PC-9 (cell line): ENCODE measurements at regions not wholly inside any gene's neighbourhood (a gene's known extent, or its start where the extent isn't known, plus 50 kb on each side); places are given as distances from the start of the nearest gene placed in this dataset.

Experiments
- BruUV-seq: library from RNA; stranded (reverse); fragments of 400-500 nt; replicated peaks from 2 replicates; lab custom pipeline; 2021; lab: Mats Ljungman, UMichigan
- CTCF ChIA-PET: fragments of 300-600 bp; sonication (Branson Sonifier 250); formaldehyde crosslinking; loops from one replicate; lab custom pipeline; 2022; ENCODE audit warnings: antibody characterized with exemption; lab: Charles Lee
- POLR2A ChIA-PET: fragments of 300-600 bp; sonication (Branson Sonifier 250); formaldehyde crosslinking; loops from one replicate; lab custom pipeline; 2022; ENCODE audit warnings: antibody characterized with exemption; ENCODE audit not compliant: unreplicated experiment; lab: Charles Lee
- DNase-seq, 2 experiments: peaks; one replicate each; pipeline versions ENCODE4 v3.0.0 to v3.0.0-alpha.2; 2015 to 2022; ENCODE audit warnings: mixed read lengths in 1 of 2
- H2AFZ ChIP-seq: fragments of 200-600 bp; sonication (generic); 2 replicates; pipeline ENCODE4 v1.8.1; 2017; ENCODE audit warnings: antibody characterized with exemption
- H3F3A ChIP-seq: fragments of 200-600 bp; sonication (generic); 2 replicates; pipeline ENCODE4 v1.8.1; 2017; ENCODE audit warnings: antibody characterized with exemption, mild to moderate bottlenecking, low read depth; ENCODE audit not compliant: insufficient read depth
- H3K27ac ChIP-seq: fragments of 200-600 bp; sonication (generic); 2 replicates; pipeline ENCODE4 v1.6.1; 2016; ENCODE audit warnings: mixed run types
- H3K27me3 ChIP-seq: fragments of 200-600 bp; sonication (generic); 2 replicates; pipeline ENCODE4 v1.6.1; 2016; ENCODE audit warnings: low read depth, mixed run types; ENCODE audit not compliant: insufficient read depth
- H3K36me3 ChIP-seq: fragments of 200-600 bp; sonication (generic); 2 replicates; pipeline ENCODE4 v1.6.1; 2016; ENCODE audit warnings: low read depth, mixed run types
- H3K4me1 ChIP-seq: fragments of 200-600 bp; sonication (generic); replicated peaks from 2 replicates; pipeline ENCODE4 v1.6.1; 2016; ENCODE audit warnings: mixed run types; ENCODE audit not compliant: insufficient read depth
- H3K4me2 ChIP-seq: fragments of 200-600 bp; sonication (generic); 2 replicates; pipeline ENCODE4 v1.6.1; 2017; ENCODE audit warnings: mixed run types
- H3K4me3 ChIP-seq: fragments of 200-600 bp; sonication (generic); 2 replicates; pipeline ENCODE4 v1.6.1; 2016; ENCODE audit warnings: mixed run types
- H3K79me2 ChIP-seq: fragments of 200-600 bp; sonication (generic); 2 replicates; pipeline ENCODE4 v1.6.1; 2017; ENCODE audit warnings: low read depth, mixed run types
- H3K9me2 ChIP-seq: fragments of 200-600 bp; sonication (generic); 2 replicates; pipeline ENCODE4 v1.8.1; 2017; ENCODE audit warnings: mild to moderate bottlenecking; ENCODE audit not compliant: insufficient read depth
- H3K9me3 ChIP-seq: fragments of 200-600 bp; sonication (generic); 2 replicates; pipeline ENCODE4 v1.8.1; 2016; ENCODE audit warnings: low read depth; ENCODE audit not compliant: insufficient read depth
- H4K20me1 ChIP-seq: fragments of 200-600 bp; sonication (generic); 2 replicates; pipeline ENCODE4 v1.8.1; 2017; ENCODE audit not compliant: insufficient read depth
- EZH2 ChIP-seq: fragments of 200-600 bp; sonication (generic); IDR thresholded peaks from 2 replicates; pipeline ENCODE4 v1.8.0; 2017; ENCODE audit warnings: antibody characterized with exemption, low read depth
- intact Hi-C: fragments of 100-400 bp; cut with micrococcal nuclease; formaldehyde crosslinking; loops from one replicate; pipeline ENCODE4 v1.10.0; 2022; ENCODE audit not compliant: unreplicated experiment
- TF ChIP-seq, protein P1 (sequence below): fragments of 200-600 bp; sonication (generic); conservative IDR thresholded peaks from 2 replicates; pipeline ENCODE4 v1.6.1; 2017; ENCODE audit warnings: mixed run types, antibody characterized with exemption, mild to moderate bottlenecking, moderate library complexity

DNA sequence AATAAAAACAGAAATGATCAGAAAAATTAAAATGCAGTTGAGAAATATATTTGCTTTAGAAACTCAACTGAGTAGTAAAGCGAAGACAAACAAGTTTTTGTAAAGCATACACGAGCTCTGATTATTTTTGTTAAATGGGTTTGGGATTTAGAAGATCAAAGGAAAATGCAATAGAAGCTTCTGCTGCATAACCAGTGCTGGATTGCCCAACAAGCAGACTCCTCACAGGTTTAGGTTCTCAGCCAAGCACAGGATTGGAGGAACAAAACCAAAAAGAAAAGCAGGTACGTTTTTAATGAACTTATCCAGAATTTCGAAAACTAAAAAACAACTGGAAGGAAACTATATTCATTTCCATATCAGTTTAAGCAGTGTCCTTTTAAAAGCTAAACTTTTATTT lies 423.8 kb downstream of the TMEM161B start:
- Histone ChIP-seq H3K27me3 (no peaks in the 10 kb centered on the region), H2AFZ (no peak overlapping the region; the same call in 1 of the 2 replicates), H3K9me2 (no peaks in the 10 kb centered on the region), H3K4me2 (no peak overlapping the region), H3K9me3 (peaks cover 6% of the 10 kb centered on the region; the same call in 1 of the 2 replicates), H3K27ac (no peak overlapping the region), H3K79me2 (no peaks in the 10 kb centered on the region), H4K20me1 (no peaks in the 10 kb centered on the region), H3K36me3 (no peaks in the 10 kb centered on the region), H3F3A (no peaks in the 10 kb centered on the region), H3K4me3 (no peak overlapping the region), H3K4me1 (no peaks in the 10 kb centered on the region)
- intact Hi-C loops, result no loop called here
- BruUV-seq, result no TSS peak
- no peak for TF ChIP-seq EZH2
- TF ChIP-seq, protein P1, sequence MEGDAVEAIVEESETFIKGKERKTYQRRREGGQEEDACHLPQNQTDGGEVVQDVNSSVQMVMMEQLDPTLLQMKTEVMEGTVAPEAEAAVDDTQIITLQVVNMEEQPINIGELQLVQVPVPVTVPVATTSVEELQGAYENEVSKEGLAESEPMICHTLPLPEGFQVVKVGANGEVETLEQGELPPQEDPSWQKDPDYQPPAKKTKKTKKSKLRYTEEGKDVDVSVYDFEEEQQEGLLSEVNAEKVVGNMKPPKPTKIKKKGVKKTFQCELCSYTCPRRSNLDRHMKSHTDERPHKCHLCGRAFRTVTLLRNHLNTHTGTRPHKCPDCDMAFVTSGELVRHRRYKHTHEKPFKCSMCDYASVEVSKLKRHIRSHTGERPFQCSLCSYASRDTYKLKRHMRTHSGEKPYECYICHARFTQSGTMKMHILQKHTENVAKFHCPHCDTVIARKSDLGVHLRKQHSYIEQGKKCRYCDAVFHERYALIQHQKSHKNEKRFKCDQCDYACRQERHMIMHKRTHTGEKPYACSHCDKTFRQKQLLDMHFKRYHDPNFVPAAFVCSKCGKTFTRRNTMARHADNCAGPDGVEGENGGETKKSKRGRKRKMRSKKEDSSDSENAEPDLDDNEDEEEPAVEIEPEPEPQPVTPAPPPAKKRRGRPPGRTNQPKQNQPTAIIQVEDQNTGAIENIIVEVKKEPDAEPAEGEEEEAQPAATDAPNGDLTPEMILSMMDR, result no peak
- DNase-seq, result no peak
- POLR2A ChIA-PET, result no interaction called here
- CTCF ChIA-PET, result interaction anchor here (0.6 kb wide), 1 partner anchor 62 kb away, joined by 3 read pairs; no protein-coding TSS in a partner anchor

DNA sequence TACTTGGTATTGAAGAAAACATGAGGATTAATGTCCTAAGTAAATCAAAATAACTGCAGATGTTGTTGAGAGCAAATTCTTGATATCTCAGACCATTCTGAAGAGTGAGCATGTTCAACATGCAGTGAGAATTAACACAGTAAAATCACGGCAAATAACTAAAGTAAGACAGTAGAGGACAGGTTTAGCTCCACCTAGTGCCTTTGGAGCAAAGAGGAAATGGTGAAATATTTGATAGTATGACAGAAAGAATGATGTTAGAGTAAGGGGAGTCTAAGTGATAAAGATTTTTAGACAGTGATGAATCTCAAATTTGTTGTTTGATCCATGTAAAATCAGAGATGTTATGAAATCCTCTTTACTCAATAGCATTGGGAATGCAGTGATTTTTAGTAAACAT lies 424.2 kb downstream of the TMEM161B start:
- H3K4me2 ChIP-seq, result no peak overlapping the region
- no TSS peak for BruUV-seq
- H3K4me1 ChIP-seq, result no peaks in the 10 kb centered on the region
- ChIA-PET POLR2A (no interaction called here), CTCF (no interaction called here)
- no peaks in the 10 kb centered on the region for H3K79me2 ChIP-seq
- H4K20me1 ChIP-seq, result no peaks in the 10 kb centered on the region
- H3K9me2 ChIP-seq, result no peaks in the 10 kb centered on the region
- no peak overlapping the region for H3K27ac ChIP-seq
- H3K4me3 ChIP-seq, result no peak overlapping the region
- no peaks in the 10 kb centered on the region for H3K36me3 ChIP-seq
- H3F3A ChIP-seq, result no peaks in the 10 kb centered on the region
- H3K27me3 ChIP-seq, result no peaks in the 10 kb centered on the region
- peaks cover 9% of the 10 kb centered on the region; the same call in 1 of the 2 replicates for H3K9me3 ChIP-seq
- no peak overlapping the region for H2AFZ ChIP-seq
- intact Hi-C loops, result no loop called here
- DNase-seq, result no peak
- TF ChIP-seq EZH2, result no peak
- TF ChIP-seq, protein P1, result no peak

- ChIA-PET CTCF (no interaction called here), POLR2A (interaction anchor here (0.6 kb wide), 1 partner anchor 824 kb away, joined by 4 read pairs; no protein-coding TSS in a partner anchor)
- H3F3A ChIP-seq, result no peaks in the 10 kb centered on the region
- no peak overlapping the region for H3K27ac ChIP-seq
- no peaks in the 10 kb centered on the region for H3K27me3 ChIP-seq
- no peaks in the 10 kb centered on the region for H3K79me2 ChIP-seq
- no peak overlapping the region for H3K4me3 ChIP-seq
- no TSS peak for BruUV-seq
- H3K9me2 ChIP-seq, result no peaks in the 10 kb centered on the region
- no peaks in the 10 kb centered on the region for H4K20me1 ChIP-seq
- no peak for TF ChIP-seq EZH2
- TF ChIP-seq, protein P1, result no peak
- H3K9me3 ChIP-seq, result peaks cover 16% of the 10 kb centered on the region; the same call in 1 of the 2 replicates
- intact Hi-C loops, result no loop called here
- H3K4me2 ChIP-seq, result no peak overlapping the region
- no peak for DNase-seq
- no peaks in the 10 kb centered on the region for H3K4me1 ChIP-seq
- H2AFZ ChIP-seq, result no peak overlapping the region
- no peaks in the 10 kb centered on the region for H3K36me3 ChIP-seq
Measured at GRCh38 chr5:87836696-87837095, 424.0 kb upstream of the CCNH start.
